ENCODE measurements at regions not wholly inside any gene's neighbourhood (a gene's known extent, or its start where the extent isn't known, plus 50 kb on each side); places are given as distances from the start of the nearest gene placed in this dataset.

DNA sequence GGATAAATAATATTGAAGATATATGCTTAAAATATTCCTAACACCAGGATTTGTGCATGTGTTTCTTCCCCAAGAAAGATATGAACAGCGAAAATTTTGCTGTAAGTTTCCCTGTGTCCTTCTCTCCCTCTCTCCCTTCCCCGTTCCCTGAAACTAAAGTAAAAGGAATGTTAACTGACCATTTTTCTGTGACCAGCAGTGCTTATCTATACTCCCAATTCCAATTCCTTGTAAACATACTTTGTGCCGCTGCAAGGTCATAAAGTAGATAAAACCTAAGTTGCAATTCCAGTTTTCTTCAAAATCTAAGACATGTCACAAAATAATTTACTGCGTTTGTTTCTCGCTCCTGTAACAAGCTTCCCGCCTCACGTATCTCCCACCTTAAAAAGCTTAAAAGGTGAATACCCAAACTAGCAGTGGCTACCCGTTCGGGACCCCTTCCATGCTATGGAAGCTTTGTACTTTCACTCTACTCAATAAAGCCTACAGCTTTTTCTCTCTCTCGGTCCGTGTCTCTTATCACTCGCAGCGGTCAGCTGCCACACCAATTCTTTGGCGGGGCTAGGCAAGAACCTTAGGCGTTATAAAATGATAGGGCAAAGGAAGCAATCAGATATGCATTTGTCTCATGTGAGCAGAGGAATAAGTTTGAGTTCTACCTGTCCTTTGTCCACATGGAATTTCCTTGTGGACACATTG, 1798.0 kb downstream of the EFNA5 start:
- TF ChIP-seq EZH2 (IDR thresholded peaks at IDR 0.05; ENCODE audit: low read length), result no peak
- TF ChIP-seq, protein P1, sequence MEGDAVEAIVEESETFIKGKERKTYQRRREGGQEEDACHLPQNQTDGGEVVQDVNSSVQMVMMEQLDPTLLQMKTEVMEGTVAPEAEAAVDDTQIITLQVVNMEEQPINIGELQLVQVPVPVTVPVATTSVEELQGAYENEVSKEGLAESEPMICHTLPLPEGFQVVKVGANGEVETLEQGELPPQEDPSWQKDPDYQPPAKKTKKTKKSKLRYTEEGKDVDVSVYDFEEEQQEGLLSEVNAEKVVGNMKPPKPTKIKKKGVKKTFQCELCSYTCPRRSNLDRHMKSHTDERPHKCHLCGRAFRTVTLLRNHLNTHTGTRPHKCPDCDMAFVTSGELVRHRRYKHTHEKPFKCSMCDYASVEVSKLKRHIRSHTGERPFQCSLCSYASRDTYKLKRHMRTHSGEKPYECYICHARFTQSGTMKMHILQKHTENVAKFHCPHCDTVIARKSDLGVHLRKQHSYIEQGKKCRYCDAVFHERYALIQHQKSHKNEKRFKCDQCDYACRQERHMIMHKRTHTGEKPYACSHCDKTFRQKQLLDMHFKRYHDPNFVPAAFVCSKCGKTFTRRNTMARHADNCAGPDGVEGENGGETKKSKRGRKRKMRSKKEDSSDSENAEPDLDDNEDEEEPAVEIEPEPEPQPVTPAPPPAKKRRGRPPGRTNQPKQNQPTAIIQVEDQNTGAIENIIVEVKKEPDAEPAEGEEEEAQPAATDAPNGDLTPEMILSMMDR (optimal IDR thresholded peaks at IDR 0.05 in 1 of 3, IDR thresholded peaks at IDR 0.05 in 1 of 3, conservative IDR thresholded peaks at IDR 0.05 in 1 of 3; ENCODE audit: extremely low read depth in 1 of 3, insufficient read depth in 2 of 3, low read length in 3 of 3), result no peak
- H3K79me2 ChIP-seq (ENCODE audit: control insufficient read depth, insufficient read depth, low read length), result no peaks in the 10 kb centered on the region
- H4K20me1 ChIP-seq (ENCODE audit: control insufficient read depth, extremely low read depth, insufficient read depth, low read length), result no peaks in the 10 kb centered on the region
- H3K4me2 ChIP-seq (ENCODE audit: control insufficient read depth, extremely low read depth, insufficient read depth, low read depth, low read length), result no peak overlapping the region
- no peak overlapping the region for H3K4me3 ChIP-seq (ENCODE audit: control insufficient read depth in 2 of 3, extremely low read depth in 1 of 3, insufficient read depth in 2 of 3, low read depth in 1 of 3, low read length in 3 of 3)
- no peaks in the 10 kb centered on the region for H3K9me1 ChIP-seq (ENCODE audit: control insufficient read depth, extremely low read depth, insufficient read depth, low read length)
- DNase-seq (ENCODE audit: low read depth, low spot score) (no peak), FAIRE-seq (no peak)
- H3K4me1 ChIP-seq (ENCODE audit: control insufficient read depth, extremely low read depth, insufficient read depth, low read length), result no peaks in the 10 kb centered on the region
- no peak overlapping the region for H3K27ac ChIP-seq (ENCODE audit: control insufficient read depth, insufficient read depth, low read length)
- H3K27me3 ChIP-seq (ENCODE audit: control insufficient read depth, extremely low read depth, insufficient read depth, low read length), result no peaks in the 10 kb centered on the region
- H3K9me3 ChIP-seq (ENCODE audit: control insufficient read depth, low read depth, low read length), result no peaks in the 10 kb centered on the region
- no peak overlapping the region for H3K9ac ChIP-seq (ENCODE audit: control insufficient read depth, extremely low read depth, insufficient read depth, low read length)
- no peaks in the 10 kb centered on the region for H3K36me3 ChIP-seq (ENCODE audit: control insufficient read depth in 2 of 2, extremely low read depth in 1 of 2, insufficient read depth in 2 of 2, low read length in 2 of 2)
- dilution Hi-C loops (cut with MboI; ENCODE audit: extremely low pct_ligation_motif_present, low sequenced_read_pairs), result no loop called here
- H2AFZ ChIP-seq (ENCODE audit: control insufficient read depth, low read length), result no peak overlapping the region

DNA sequence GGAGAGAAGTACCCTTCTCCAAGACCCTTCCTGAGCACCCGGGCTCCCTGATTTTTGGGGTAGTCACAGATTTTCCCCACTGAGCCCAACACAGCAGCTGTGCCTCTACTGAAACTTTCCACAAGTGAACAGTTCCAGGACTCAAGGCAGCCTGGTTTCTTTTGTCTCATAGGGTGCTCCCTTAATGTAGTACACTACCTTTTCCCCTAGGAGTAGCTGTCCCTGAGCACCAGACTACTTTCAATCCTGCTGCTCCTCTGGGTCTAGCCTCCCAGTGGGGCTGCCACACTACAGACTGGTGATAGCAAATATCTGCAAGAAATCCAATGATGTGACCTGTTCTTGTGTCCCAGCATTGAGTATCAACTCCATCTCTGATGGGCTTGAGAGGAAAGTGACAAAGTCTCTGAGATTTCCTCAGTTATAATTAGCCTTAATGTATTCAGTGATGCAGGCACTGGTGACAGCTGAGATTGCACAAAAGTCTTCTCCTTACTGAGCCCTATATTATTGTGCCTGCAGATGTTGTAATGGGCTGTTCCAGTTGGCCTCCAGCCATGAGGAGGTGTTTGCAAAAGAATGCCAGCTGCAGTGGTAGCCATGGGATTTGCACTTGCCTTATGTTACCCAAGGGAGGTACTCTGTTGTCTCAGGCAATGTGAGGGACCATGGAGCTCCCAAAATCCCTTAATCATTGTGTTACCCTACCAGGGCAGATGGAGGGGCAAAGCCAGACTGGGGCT, 1802.5 kb downstream of the EFNA5 start:
- H3K9me3 ChIP-seq (ENCODE audit: control insufficient read depth, low read depth, low read length), result no peaks in the 10 kb centered on the region
- H4K20me1 ChIP-seq (ENCODE audit: control insufficient read depth, extremely low read depth, insufficient read depth, low read length), result no peaks in the 10 kb centered on the region
- H3K79me2 ChIP-seq (ENCODE audit: control insufficient read depth, insufficient read depth, low read length), result no peaks in the 10 kb centered on the region
- no peaks in the 10 kb centered on the region for H3K4me1 ChIP-seq (ENCODE audit: control insufficient read depth, extremely low read depth, insufficient read depth, low read length)
- dilution Hi-C loops (cut with MboI; ENCODE audit: extremely low pct_ligation_motif_present, low sequenced_read_pairs), result no loop called here
- no peaks in the 10 kb centered on the region for H3K27me3 ChIP-seq (ENCODE audit: control insufficient read depth, extremely low read depth, insufficient read depth, low read length)
- no peak overlapping the region for H3K4me2 ChIP-seq (ENCODE audit: control insufficient read depth, extremely low read depth, insufficient read depth, low read depth, low read length)
- no peaks in the 10 kb centered on the region for H3K36me3 ChIP-seq (ENCODE audit: control insufficient read depth in 2 of 2, extremely low read depth in 1 of 2, insufficient read depth in 2 of 2, low read length in 2 of 2)
- no peak for TF ChIP-seq EZH2 (IDR thresholded peaks at IDR 0.05; ENCODE audit: low read length)
- TF ChIP-seq, protein P1 (optimal IDR thresholded peaks at IDR 0.05 in 1 of 3, IDR thresholded peaks at IDR 0.05 in 1 of 3, conservative IDR thresholded peaks at IDR 0.05 in 1 of 3; ENCODE audit: extremely low read depth in 1 of 3, insufficient read depth in 2 of 3, low read length in 3 of 3), result no peak
- DNase-seq (ENCODE audit: low read depth, low spot score) (no peak), FAIRE-seq (no peak)
- H3K9me1 ChIP-seq (ENCODE audit: control insufficient read depth, extremely low read depth, insufficient read depth, low read length), result no peaks in the 10 kb centered on the region
- no peak overlapping the region for H3K9ac ChIP-seq (ENCODE audit: control insufficient read depth, extremely low read depth, insufficient read depth, low read length)
- no peak overlapping the region for H3K4me3 ChIP-seq (ENCODE audit: control insufficient read depth in 2 of 3, extremely low read depth in 1 of 3, insufficient read depth in 2 of 3, low read depth in 1 of 3, low read length in 3 of 3)
- no peak overlapping the region for H3K27ac ChIP-seq (ENCODE audit: control insufficient read depth, insufficient read depth, low read length)
- no peak overlapping the region for H2AFZ ChIP-seq (ENCODE audit: control insufficient read depth, low read length)
